ENCODE measurements at regions not wholly inside any gene's neighbourhood (a gene's known extent, or its start where the extent isn't known, plus 50 kb on each side); places are given as distances from the start of the nearest gene placed in this dataset.
"Not testable (repeated sequence)": the region's sequence is repeated elsewhere in the genome, so short reads cannot be mapped to it uniquely, and the experiment has no call there.

- peak in 2 of 4 experiments; percentile 17 to 61 for TF ChIP-seq CTCF (IDR thresholded peaks at IDR 0.05)
- TF ChIP-seq POLR2A, POLR2AphosphoS5 (IDR thresholded peaks at IDR 0.05): not testable (repeated sequence)
These were observed 97.3 kb upstream of the LYZL2 start for GRCh38 chr10:30726783-30727414.

Measured in sigmoid colon (tissue), 4 donors.